WTC11 (cell line): ENCODE measurements at regions not wholly inside any gene's neighbourhood (a gene's known extent, or its start where the extent isn't known, plus 50 kb on each side); places are given as distances from the start of the nearest gene placed in this dataset.

Experiments used
- CREB1 ChIP-seq: sonication (generic); formaldehyde crosslinking; IDR thresholded peaks from 2 replicates; pipeline ENCODE4 v1.8.0; 2023; ENCODE audit warnings: mild to moderate bottlenecking, missing genetic modification reagents
- HMGXB4 ChIP-seq: sonication (generic); formaldehyde crosslinking; IDR thresholded peaks from 2 replicates; pipeline ENCODE4 v1.8.1; 2023; ENCODE audit warnings: mild to moderate bottlenecking, moderate library complexity, missing genetic modification reagents
- JUN ChIP-seq: sonication (generic); formaldehyde crosslinking; IDR thresholded peaks from 2 replicates; pipeline ENCODE4 v1.8.0; 2023; ENCODE audit warnings: mild to moderate bottlenecking, missing genetic modification reagents
- NR3C1 ChIP-seq: sonication (generic); formaldehyde crosslinking; conservative IDR thresholded peaks from 2 replicates; pipeline ENCODE4 v1.8.1; 2023; ENCODE audit warnings: low read depth, mild to moderate bottlenecking, missing genetic modification reagents
- SP1 ChIP-seq: sonication (generic); formaldehyde crosslinking; conservative IDR thresholded peaks from 2 replicates; pipeline ENCODE4 v1.8.1; 2022; ENCODE audit warnings: missing genetic modification reagents
- TF ChIP-seq, protein P1 (sequence below): fragments of 200-600 bp; IDR thresholded peaks from 2 replicates; pipeline ENCODE4 v1.8.0; 2022; ENCODE audit warnings: antibody characterized with exemption
- TF ChIP-seq, protein P2 (sequence below): fragments of 250-450 bp; sonication (Bioruptor Pico); conservative IDR thresholded peaks from 2 replicates; pipeline ENCODE4 v1.9.0; 2021; ENCODE audit warnings: mild to moderate bottlenecking

DNA sequence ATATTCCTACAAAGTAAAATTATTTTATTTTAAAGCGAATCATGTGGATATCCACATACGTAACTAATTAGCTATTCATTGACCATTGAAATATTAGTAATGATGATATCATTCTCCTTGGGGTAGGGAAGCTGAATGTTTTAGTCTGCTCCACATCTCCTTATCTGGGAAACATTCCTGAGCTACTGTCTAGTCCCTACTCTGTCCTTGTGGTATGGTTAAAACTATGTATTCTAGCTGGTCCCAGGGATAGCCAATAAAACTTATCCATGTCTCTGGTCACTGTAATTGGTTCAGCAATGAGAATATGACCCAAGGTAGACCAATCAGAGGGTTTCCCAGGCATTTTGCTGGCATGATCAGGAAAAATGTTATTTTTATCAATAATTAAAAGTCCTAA lies 76.0 kb upstream of the DAP start:
- no peak for TF ChIP-seq HMGXB4 (CRISPR knock-in tag)
- no peak for TF ChIP-seq NR3C1 (CRISPR knock-in tag)
- TF ChIP-seq, protein P1, sequence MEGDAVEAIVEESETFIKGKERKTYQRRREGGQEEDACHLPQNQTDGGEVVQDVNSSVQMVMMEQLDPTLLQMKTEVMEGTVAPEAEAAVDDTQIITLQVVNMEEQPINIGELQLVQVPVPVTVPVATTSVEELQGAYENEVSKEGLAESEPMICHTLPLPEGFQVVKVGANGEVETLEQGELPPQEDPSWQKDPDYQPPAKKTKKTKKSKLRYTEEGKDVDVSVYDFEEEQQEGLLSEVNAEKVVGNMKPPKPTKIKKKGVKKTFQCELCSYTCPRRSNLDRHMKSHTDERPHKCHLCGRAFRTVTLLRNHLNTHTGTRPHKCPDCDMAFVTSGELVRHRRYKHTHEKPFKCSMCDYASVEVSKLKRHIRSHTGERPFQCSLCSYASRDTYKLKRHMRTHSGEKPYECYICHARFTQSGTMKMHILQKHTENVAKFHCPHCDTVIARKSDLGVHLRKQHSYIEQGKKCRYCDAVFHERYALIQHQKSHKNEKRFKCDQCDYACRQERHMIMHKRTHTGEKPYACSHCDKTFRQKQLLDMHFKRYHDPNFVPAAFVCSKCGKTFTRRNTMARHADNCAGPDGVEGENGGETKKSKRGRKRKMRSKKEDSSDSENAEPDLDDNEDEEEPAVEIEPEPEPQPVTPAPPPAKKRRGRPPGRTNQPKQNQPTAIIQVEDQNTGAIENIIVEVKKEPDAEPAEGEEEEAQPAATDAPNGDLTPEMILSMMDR: no peak
- TF ChIP-seq SP1 (CRISPR knock-in tag): no peak
- TF ChIP-seq, protein P2, sequence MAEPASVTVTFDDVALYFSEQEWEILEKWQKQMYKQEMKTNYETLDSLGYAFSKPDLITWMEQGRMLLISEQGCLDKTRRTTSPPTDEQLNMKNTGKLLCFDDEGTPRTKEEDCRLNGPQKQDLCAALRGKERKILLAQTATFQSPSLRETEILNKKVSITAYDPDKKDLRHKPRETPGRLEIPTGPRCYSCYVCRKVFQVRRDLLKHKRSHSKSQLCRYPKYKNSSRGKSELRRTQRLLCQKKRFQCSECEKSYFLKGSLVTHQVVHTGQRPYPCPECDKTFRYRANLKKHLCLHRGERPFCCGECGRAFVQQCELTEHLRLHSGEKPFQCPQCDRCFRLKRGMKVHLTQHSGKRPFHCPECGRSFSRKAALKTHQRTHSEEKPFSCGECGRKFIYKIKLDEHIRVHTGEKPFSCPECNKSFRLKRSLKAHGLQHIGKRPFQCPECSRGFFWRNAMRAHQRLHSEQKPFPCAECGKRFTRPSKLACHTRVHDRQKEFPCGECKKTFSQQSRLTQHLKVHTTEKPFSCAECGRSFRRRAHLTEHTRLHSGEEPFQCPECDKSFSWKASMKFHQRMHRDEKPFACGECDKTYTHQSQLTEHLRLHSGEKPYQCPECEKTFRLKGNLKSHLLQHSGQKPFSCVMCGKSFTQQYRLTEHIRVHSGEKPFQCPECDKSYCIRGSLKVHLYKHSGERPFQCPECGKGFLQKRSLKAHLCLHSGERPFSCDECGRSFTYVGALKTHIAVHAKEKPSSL: no peak
- TF ChIP-seq CREB1 (CRISPR knock-in tag): no peak
- no peak for TF ChIP-seq JUN (CRISPR knock-in tag)
